Renal cortical epithelial cell (primary cell): ENCODE measurements at regions not wholly inside any gene's neighbourhood (a gene's known extent, or its start where the extent isn't known, plus 50 kb on each side); places are given as distances from the start of the nearest gene placed in this dataset.
"Not testable (repeated sequence)": the region's sequence is repeated elsewhere in the genome, so short reads cannot be mapped to it uniquely, and the experiment has no call there.

Source experiments
- DNase-seq: peaks from one replicate; pipeline ENCODE4 v3.0.0-alpha.2; 2011; ENCODE audit warnings: low read depth

DNA sequence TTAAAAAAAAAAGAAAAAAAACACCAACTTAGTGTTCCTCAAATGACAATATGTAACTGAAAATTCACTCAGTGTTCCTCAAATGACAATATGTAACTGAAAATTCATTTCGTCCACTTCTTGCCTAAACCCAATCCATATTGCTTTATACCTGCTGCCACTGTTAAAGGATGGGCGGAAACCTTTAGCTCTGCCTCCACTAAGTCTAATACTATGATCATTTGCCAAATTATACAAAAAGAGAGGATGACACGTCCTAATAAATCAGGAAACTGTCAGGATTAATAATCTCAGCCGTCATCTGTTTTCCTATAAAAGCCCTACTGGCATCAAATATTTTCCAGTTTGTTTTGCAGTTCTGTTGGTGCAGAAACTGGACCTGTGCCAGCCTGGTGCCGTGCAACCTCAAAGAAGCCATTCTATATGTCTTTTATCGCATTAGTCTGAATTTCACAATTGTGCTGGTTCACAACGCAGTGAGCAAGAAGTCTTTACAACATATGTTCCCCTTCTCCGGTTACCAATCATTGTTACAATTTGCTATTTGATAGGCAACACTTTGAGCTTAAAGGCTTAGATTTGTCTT is 160.4 kb upstream of the KCNH8 start:
- DNase-seq = no peak

DNA sequence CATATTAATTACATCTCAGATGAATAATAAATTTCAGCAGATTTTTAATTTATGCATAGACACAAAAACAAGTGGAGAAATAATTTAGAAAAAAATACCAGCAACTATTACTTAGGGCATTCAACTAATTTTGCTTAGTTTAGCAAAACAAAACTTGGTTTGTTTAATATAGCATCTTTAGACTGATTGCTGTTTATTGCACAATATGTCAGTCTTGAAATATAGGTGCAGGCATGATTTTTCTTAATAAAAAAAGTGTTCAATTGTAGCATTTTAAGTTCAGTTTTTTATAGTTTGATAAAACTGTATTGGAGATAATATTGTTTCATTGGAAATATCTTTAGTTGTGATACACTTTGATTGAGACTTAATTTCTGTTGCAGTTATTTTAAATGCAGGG is 161.2 kb upstream of the KCNH8 start:
- DNase-seq = no peak

DNA sequence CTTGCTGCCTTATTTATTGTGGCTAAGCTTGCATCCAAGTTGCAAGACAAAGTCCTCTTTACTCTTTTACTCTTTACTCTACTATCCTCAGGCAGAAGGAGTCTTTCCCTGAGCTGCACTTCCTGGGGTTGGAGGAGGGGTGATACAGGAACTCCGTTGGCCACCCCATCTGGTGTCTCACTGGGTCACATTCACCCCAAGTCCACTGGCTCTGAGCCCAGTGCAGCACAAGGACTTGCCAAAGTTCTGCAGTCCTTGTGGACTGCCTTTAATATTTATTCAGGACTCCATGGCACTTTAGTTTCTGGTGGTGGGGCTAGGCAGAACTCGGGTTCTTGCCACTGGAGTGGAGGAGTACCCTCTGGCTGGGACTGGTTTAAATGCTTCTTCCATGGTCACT is 165.4 kb upstream of the KCNH8 start:
- DNase-seq = no peak

DNA sequence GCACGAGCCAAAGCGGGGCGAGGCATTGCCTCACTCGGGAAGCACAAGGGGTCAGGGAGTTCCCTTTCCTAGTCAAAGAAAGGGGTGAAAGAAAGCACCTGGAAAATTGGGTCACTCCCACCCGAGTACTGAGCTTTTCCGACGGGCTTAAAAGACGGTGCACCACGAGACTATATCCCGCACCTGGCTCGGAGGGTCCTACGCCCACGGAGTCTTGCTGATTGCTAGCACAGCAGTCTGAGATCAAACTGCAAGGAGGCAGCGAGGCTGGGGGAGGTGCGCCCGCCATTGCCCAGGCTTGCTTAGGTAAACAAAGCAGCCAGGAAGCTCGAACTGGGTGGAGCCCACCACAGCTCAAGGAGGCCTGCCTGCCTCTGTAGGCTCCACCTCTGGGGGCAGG is 172.2 kb upstream of the KCNH8 start:
- not testable (repeated sequence) for DNase-seq

DNA sequence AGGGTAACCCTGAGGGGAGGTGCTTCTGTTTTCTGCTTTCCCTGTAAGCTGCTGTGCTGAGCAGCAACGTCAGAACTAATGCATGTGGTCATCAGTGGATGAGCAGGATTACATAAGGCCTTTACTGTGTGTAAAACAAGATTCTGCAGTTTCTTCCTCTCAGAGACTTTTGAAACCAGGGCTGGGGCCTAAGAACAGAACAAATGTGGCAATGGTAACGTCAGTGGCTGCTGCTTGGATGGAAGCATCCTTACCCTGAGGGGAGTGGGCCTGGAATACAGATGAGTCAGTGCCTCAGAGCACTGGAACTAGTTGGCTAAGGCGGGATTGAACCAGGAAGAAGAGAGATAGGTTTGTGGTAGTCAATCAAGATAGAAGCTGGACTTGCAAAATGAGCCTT is 180.2 kb upstream of the KCNH8 start:
- DNase-seq = no peak

DNA sequence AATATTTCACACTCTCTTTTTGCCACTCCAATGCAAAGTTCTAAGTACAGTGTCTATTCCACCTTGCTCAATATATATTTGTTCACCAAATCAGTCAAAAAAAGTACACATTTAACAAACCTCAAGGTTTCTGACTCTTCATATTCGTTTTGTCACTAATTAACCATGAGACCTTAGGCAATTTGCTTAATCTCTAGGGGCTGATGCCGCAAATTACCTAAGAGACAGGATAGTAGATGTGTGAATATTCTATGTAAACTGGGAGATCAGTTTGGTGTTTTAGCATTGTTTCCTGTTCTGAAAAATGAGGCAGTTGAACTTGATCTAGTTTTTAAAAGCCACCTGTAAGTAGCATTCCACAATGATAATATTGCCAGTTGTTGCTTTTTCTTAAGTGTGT is 182.5 kb upstream of the KCNH8 start:
- DNase-seq = no peak

DNA sequence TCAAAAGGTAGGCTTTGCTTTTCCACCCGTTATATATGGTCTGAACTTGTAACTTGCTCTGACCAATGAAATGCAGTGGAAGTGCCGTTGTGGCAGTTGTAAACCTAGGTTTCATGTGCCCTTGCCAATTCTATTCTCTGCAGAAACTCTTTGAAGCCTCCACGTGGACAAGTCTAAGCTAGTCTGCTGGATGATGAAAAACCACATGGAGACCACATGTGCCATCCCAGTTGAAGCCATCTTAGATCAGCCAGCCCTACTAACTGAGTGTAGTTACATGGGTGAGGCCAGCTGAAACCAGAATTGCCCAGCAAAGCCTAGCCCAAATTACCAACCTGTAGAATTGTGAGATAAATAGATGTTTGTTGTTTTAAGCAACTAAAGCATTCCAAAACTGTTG is 183.7 kb upstream of the KCNH8 start:
- DNase-seq = no peak

DNA sequence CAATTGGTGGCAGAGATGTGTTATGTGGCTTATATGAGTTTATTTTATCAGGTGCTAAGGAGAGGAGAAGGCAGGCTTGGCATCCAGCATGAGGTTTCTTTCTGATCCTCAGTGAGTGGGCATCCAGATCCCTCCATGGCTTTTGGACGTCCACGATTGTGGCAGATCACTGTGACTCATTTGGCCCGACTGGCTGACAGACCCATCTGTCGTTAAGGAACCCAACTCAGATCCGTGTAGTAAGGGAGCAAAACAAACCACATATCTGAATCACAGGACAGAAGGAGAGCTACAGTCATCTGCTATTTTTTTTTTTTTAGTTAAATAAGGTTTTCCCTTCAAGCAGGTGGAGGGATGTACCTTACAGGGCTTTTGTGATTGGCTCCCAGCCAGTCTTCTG is 197.0 kb upstream of the KCNH8 start:
- no peak for DNase-seq

DNA sequence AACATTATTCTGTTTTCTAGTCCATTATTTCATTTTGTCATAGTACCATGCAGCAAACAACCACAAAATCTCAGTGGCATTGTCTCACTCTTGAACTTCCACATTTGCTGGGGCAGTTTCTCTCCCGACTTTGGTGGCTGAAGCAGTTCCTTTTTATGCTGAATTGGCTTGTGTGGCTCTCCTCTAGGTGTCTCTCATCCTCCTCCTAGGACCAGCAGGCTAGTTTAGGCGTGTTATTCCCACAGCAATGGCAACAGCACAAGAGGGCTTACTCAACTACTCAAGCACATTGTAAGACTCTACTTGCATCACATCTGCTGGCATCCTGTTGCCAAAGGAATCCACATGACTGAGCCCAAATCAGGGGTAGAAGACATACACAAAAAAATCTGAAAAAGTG is 201.8 kb upstream of the KCNH8 start:
- no peak for DNase-seq

DNA sequence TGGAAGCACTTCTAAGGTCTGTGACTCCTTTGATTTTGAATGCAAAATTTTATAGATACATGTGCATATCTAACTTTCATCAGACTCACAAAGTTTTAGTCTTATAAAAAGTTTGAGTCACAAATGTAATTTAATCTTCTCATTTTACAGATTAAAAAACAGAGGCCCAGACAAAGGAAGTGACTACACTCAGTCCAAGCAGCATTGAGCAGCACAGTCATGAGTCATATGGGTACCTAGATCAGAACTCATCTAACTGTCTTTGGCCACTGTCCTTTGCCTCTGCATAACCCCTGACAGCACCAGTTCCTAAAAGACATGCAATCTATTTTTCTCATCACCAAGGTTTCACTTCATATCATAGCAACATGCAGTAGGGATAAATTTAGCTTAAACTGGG is 210.7 kb upstream of the KCNH8 start:
- DNase-seq = no peak

DNA sequence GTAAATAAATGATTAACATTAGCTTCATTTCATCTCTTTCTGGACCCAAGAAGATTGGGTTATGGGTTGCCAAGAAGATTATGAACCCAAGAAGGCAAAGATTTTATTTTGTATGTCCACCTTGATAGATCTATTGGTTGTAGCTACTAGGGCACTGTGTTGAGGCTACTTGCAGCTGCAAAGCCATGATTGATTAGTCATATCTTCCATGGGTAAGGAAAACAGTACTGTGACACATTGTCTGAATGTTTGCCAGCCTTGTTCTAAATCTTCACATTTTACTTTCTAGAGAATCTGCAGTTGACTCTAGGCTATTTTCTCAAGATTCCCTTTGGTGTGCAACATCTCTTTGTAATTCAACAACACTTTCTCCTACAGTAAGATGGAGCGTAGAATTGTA is 229.2 kb upstream of the KCNH8 start:
- DNase-seq = no peak

DNA sequence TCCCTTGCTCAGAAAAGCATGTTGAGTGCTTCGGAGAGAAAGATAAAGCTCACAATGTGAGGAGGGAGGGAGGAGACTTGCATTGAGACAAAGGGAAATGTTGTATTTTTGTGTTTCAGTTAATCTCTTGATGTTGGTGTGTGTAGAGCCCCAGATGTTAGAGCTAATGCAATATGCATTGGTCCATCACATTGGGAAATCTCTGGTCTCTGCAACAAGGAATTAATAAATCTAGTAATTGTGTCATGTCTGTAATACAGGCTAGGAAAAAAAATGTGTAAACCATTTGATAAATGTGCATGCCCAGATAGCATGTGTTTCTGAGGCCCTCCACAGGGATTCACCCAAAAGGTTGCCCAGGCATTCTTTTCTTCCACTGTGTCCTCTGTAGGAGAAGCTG is 230.4 kb upstream of the KCNH8 start:
- no peak for DNase-seq

DNA sequence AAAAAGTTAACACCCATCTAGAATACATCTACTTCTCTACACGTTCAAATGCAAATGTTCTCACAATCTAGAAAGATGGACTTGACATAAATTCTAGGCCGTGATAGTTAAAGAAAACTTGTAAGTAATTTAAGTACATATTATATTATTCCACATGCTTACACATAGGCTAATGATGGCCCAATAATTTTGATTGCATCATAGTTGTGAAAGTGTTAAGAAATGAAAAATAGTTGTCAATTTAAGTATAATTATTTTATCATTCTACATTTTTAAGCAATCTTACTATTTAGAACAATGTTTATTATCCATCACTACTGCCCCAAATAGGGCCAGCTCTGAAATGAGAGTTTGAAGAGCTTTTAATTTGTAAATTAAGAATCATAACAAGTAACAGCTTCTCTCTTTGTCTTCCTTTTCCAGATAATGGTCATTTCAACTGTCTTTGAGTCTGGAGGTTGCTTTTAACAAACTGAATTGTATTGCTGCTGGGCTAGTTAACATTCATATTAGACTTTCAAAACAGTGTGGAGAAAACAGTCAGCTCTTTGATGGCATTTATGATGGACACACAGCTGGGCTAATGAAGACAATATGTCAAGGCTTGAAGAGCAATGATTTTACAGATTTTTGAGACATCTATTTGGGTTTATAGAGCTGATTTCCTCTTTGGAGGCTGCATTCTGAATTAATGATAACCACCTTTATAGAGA is 246.1 kb upstream of the KCNH8 start:
- DNase-seq = no peak

DNA sequence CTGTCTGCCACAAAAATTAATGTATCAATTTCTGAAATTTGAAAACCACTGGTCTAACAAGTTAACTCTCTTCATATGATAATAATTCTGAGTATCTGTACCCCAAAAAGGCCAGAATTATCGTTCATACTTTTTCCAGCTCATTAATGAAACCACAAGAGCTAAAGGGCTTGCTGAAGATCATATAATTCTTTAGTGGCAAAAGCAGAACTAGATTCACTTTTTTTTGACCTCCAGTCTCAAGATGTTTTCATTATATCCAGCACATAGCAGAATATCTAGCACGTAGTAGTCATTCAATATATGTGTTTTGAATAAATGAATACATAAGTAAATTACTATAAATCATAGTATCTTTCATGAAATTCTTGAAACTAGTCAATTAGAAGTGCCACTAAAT is 246.7 kb upstream of the KCNH8 start:
- no peak for DNase-seq

DNA sequence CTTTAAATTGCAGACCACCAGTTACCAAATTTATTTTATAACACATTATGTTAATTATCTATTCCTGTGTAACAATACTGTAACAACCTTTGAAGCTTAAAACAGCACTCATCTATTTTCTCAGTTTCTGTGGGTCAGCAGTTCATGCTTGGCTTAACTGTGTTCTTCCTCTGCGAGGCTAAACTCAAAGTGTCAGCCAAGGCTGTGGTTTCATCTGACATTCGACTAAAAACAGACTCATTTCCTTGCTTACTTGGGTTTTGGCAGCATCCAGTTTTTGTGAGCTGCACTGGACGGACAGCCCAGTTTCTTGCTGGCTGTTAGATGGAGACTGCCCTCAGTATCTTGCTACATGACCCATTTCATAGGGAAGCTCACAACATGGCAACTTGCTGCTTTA is 247.3 kb upstream of the KCNH8 start:
- peak; percentile 2 for DNase-seq

DNA sequence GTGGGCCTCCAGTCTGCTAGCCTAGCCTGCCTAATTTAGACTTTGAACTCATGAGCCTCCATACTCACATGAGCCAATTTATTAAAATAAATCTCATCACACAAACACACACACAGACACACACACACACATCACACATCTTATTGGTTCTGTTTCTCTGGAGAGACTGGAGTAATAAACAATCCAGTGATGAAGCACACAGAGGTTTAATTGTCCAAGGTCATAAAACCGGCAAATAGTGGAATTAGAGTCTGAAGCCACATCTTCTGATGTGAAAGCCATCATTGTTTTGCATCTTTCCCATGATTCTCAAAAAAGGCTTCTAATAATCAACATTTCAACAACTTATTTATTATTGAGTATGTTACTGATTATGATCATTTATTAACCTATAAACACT is 249.4 kb upstream of the KCNH8 start:
- DNase-seq = no peak

DNA sequence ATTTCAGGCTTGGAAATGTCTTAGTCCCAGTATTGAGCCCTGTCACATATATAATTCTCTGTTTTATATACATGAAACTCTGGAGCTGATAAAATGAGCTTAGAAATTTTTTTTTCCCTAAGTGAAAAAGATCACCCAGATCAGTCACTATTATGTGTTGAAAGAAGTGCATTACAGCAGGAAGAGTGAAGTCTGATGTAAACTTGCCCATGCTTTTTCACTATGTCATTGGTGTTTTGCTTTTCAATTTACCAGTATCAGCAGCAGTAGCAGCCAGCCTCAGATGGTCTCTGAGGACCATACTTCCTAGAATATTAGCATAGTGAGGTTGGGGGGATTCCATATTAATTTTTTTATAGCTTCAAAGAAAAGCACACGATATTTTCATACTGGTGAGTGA is 255.6 kb upstream of the KCNH8 start:
- no peak for DNase-seq

DNA sequence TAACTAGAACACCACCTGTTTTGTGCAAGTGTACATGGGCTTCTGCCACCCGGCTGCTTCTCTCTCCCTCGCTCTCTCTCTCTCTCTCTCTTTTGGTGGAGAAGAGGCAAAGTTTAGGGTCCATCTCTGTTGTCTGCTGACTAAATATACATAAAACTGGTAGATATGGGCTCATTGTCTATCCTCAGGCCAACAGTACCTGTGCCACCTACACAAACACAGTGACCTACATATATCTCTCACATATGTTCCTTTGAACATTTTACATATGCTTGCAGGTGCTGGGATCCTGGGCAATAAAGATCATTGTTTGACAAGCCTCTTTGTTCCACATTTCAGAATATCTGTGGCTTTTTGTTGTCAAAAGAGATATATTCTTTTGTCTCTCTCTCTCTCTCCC is 256.3 kb upstream of the KCNH8 start:
- DNase-seq = no peak

DNA sequence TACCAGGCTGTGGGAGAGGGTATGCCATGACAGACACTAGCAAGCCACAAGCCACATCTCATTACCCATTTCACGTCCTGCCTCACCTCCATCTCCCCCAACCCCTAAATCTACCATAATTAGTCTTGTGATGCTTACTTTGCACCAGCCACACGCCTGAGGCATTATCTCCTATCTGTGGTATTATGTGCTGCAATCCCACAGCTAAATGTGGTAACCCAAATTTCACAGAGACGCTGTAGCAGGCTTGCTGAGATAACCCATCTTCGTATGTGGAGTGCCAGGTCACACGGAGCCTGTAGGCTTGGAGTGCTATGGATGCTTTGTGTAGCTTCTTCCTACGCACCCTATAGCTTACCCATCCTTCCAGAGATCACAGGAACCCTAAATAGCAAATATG is 256.7 kb upstream of the KCNH8 start:
- DNase-seq = no peak

DNA sequence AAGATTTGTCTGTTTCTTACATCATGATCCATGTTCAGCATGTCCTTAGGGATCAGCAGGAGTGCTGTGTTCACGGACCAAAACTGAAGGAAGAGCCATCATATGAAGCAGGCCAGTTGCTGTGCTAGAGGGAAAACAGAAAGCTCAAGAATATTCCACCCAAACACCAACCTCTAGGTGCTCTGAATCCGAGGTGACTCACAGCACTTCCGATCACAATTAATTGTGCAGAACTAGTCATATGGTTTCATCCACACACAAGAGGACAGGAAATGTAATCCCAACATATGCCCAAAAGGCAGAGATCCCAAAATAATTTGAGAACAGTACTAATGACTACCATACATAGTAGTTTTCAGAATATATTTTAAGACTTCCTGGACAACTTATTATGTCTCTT is 257.9 kb upstream of the KCNH8 start:
- DNase-seq = no peak

DNA sequence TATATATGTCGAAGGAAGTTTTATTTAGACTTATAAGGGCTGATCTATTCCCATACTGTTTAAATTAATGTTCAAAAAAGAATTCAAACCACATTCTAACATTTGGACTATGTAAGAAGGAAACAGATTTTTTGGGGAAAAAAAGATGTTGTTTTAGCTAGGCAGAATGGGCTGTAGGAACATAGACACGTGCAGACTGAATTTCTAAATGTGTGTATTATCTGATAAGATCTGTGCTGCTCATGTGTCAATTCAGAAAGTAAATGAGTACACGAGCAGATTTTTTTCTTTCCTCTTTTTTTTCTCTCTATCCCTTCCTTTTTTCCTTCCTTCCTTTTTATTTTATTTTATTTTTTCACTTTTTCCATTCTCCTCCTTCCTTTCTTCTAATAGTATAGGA is 259.5 kb upstream of the KCNH8 start:
- no peak for DNase-seq

DNA sequence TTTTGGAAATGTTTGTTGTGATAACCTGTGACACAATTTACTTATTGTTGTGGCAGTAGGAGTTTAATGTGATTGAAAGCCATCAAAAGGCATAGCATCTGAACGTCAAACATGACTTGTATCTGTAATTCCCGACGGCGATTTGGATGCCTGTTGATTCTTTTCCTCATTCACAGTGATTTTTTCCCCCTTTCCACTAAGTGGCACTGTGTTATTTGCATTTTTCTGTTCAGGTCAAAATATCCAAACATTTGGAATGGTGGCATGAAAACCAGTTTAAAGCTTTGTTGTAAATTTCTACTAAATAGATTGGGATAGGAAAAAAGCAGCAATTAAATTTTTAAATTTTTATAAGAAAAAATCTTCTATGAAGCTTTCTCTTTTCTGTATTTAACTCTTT is 259.9 kb upstream of the KCNH8 start:
- DNase-seq = no peak

DNA sequence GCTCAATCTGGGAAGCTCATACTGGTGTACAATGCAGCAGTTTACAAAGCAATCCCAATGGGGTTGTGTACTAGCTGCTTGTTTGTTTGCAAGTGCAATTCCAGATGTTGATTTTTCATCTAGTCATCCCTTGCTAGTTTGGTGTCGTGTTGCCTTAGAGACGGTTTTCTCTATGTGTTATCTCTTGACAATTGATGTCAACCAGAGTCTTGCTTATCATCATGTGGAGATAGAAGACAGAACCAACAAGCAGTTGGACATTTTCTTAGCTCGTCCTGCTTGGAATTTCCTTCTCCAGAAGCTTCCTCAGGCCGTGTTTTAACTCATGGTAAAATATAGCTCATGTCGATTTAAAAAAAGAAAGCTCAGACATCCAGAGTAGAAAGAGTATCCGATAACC is 262.0 kb upstream of the KCNH8 start:
- DNase-seq = no peak

DNA sequence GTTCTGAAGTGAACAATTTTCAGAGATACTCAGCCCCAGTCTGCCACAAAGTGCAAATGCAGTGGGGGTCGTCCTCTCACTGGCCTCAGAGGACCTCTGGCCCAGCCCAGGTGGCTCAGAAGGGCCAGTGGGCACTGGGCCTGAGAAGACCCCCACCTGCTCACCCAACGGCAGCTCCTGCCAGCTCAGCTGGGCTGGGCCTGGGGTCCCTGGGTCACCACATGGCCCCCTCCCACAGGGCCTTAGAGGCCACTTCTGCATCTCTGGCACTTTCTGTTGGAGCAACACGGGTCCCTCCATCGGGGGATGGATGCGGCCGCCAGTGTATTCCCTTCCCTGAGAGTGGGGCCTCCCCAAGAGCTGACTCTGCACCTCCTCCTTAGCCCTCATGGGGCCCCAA is 262.7 kb upstream of the KCNH8 start:
- no peak for DNase-seq
